Activated gamma-delta T cell (primary cell): ENCODE measurements at regions not wholly inside any gene's neighbourhood (a gene's known extent, or its start where the extent isn't known, plus 50 kb on each side); places are given as distances from the start of the nearest gene placed in this dataset.

ENCODE experiments used
- DNase-seq: peaks from one replicate; lab custom pipeline; 2025; lab: John Stamatoyannopoulos, UW

- DNase-seq = no peak
Observed at GRCh38 chr2:59680863-59681262, 872.6 kb downstream of the BCL11A start.

GRCh38 chr2:59677158-59677557 lies 876.3 kb downstream of the BCL11A start:
- DNase-seq = no peak

DNA sequence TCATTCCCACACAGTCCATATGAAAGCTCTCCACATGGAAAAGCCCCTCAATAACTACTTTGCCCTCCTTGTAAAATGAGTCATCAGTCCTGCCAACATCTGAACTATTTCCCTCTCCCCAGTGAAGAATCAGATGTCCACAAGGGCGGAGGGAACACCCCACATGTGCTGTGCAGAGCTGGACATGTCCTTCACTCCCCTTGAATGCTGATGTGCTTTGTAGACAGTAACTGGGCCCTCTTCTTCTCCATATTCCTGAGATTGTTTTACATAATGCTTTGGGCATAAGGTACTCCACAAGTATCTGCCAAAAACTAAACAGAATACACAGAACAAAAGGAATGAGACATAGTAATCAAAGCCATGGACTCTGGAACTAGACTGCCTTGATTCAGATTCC lies 879.4 kb downstream of the BCL11A start:
- DNase-seq = no peak

- DNase-seq = no peak
Observed at GRCh38 chr2:59665021-59665420, 888.4 kb downstream of the BCL11A start.

DNA sequence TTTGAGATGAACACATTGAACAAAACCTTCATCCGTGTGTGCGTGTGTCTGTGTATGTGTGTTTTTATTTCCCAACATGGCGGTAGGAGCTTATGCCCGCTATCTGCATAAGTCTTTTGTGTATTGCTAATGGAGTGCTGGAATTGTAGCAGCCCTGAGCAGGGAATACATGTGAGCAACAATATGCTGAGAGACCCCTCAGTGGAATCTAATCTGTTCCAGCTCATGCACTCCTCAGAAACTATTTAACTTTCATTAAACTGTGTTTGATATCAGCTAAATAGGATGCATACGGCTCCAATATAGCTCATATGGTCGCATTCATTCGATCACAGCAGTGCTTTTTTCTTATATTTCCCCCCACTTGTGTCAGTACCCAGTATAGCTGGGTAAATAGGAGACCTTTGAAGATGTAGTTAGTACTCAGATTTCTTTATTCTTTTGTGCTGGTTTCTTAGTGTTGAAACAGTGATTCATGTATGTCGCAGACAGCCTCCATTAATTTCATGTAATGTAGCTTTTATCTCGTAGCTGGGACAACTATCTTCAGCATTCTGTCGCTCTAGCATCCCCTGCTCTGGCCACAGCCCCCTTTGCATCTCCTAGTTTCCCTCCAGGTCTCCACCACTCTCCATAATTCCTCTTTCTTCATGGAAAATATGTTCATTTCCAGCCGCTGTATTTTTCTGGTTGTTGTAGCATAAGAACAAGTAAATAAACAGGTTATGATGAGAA lies 891.2 kb downstream of the BCL11A start:
- DNase-seq = no peak

DNA sequence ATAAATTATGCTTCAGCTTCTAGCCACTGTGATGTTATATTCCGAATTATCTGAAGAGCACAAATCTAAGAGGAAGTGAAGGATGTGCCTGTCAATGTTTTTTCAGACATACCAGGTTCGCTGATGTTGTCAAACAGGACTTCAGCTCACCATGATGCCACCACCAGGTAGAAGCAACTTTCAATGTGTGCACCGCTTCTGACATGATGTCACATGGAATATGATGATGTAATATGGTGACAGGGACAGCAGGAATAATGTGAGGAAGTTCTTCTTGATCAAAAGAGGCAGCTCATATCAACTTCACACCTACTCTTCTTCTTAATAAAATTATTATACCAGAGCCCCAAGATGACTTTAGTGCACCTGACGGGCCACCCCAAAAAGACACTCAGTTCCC lies 893.2 kb downstream of the BCL11A start:
- no peak for DNase-seq

- DNase-seq = no peak
Observed at GRCh38 chr2:59658906-59659635, 894.4 kb downstream of the BCL11A start.

GRCh38 chr2:59655809-59656208 lies 897.6 kb downstream of the BCL11A start:
- no peak for DNase-seq

- no peak for DNase-seq
Observed at GRCh38 chr2:59654710-59655109, 898.7 kb downstream of the BCL11A start.

DNA sequence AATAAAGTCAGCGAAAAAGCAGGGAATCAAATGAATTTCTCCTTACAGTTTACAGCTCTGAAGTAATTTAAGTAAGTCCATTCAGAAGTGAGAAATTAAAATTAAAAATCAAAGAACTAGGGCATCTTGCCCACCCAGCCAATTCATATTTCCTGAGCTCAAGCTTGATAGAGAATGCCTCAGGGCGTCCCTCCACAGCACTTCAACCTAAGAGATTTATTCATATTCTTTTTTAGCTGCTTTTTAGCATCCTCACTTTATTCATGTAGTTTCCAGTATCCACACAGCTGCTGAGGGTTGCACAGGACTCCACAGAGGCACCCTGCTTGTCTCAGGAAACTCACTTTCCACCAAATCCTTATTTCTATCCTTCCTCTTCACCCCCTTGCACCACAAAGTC lies 900.3 kb downstream of the BCL11A start:
- DNase-seq = no peak

DNA sequence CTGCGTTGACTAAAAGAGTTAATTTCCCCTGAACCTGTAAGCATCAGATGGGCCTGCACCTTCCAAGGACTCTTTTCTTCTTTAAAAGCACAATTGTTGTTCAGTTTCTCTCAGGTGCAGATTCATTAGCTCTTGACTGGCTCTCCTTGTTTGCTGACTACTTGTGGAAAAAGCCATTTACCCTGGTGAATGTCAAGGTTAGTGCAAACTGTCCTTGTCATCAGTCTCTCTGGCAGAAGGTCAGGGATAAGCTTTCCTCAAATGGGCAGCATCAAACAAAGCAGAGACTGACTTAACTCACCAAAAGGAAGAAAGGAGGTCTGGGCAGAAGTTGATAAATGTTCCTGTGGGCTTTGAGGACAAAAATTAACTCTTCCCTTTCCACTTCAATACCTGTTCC lies 922.7 kb downstream of the BCL11A start:
- no peak for DNase-seq

DNA sequence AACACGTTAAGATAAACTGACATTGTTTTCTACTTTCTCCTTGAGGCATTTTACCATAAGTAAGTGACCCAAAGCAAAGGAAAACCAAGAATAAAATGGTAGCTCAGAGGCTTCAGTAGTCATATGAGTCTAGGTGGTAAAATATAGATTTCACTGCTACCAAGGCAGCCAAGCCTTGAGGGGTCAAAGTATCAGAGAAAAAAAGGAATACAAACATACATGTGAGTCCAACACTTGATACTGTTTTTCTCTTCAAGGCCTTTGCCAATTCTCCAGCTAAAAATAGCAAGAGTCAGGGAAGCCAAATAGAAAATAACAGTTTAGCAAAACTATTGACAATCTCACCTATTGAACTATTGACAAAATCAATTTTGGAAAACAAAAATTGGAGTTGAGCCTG lies 925.9 kb downstream of the BCL11A start:
- DNase-seq = no peak

- no peak for DNase-seq
Observed at GRCh38 chr2:59622599-59623308, 930.7 kb downstream of the BCL11A start.

DNA sequence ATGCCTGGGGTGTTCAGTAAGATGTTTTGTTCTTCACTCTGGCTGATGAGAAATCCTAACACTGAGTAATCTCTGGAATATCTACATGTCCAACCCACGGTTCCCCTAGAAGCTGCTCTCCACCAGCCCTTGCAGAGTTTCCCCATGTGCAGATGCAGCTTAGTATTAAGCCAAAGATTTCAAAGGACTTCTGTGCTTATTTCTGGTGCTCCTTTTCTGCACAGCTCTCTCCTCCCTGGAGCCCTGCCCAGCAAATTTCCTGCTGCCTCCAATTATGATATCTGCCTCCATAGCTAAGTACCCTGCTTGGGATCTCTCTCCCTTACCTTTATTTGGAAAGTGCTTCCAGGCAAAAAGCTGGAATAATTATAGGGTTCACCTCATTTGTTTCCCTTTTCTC lies 949.3 kb downstream of the BCL11A start:
- no peak for DNase-seq

DNA sequence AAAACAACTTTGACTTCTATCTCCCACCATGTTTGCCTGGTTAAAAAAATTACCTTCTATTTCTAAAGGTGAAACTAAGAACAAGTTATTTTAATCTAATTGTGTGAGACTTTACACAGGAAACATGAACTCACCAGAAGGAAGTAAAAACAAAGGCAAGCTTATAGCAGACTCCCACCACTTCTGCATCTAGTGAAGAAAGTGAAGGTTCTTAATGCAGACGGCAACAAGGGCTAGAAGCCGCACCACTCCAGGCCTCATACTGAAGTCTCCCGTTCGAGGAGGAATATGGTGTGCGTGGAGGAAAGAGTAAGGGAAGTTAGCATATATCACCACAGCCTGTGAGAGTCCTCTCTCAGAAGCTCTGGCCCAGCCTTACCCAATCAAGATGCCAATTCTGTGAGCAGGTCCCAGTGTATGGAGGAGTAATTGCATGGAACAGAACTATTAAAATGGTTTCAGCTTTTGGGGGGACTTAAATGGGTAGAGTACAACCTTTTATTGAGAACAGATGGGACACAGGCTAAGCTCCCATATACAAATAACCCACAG lies 958.7 kb downstream of the BCL11A start:
- DNase-seq = no peak

GRCh38 chr2:59590798-59591197 lies 962.7 kb downstream of the BCL11A start:
- no peak for DNase-seq

GRCh38 chr2:59589881-59590280 lies 963.6 kb downstream of the BCL11A start:
- no peak for DNase-seq

DNA sequence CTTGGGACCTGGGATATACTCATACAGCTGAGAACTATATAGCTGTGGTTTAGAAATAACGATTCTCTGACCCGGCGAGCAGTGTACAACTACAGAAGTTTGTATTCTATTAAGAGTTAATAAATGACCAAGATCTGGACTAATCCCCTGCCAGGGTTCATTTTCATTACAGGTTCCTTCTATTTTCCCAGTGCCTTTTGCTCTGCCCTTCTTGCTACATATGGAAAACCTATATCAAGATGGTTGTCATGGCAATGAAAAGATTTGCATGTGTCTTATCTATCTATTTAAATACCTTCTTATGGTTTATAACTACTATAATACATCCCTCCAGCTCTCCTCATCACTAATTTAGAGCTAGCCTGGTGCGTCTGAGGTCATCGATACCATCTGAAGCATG lies 965.2 kb downstream of the BCL11A start:
- no peak for DNase-seq

- DNase-seq = no peak
Observed at GRCh38 chr2:59586176-59586575, 967.3 kb downstream of the BCL11A start.

GRCh38 chr2:59585655-59586054 lies 967.8 kb downstream of the BCL11A start:
- DNase-seq = no peak

GRCh38 chr2:59584958-59585357 lies 968.5 kb downstream of the BCL11A start:
- no peak for DNase-seq

DNA sequence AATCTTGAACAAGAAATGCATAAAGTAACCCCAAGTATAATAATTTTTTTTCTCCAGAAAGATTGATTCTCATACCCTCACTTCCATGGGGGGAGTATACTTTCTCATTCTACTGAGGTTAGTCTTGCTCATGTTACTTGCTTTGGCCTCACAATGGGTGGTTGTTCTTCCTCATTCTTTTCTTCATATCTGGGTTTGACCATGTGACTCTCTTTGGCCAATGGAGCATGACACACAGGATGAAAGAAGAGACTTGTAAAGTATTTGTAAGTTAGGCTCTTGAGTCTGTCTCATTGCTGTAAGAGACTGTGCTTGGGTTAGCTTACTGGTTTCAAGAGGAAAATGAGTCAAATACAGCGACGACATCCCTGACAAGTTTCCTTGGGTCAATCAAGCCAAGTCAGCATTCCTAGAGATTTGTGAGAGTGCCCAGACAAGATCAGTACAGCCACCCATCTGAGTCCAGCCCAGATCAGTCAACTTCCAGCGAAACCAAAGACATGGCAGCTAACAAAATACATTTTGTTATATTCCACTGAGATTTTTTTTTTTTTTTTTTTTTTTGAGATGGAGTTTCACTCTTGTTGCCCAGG lies 970.2 kb downstream of the BCL11A start:
- DNase-seq = no peak
